Neural progenitor cell (in vitro differentiated cells): ENCODE measurements at regions not wholly inside any gene's neighbourhood (a gene's known extent, or its start where the extent isn't known, plus 50 kb on each side); places are given as distances from the start of the nearest gene placed in this dataset.

Source experiments
- EZH2phosphoT487 ChIP-seq: fragments of 200-600 bp; sonication (generic); IDR thresholded peaks from 2 replicates; pipeline ENCODE4 v1.6.1; 2017; ENCODE audit warnings: antibody characterized with exemption
- TF ChIP-seq, protein P1 (sequence below): fragments of 200-600 bp; sonication (generic); IDR thresholded peaks from 2 replicates; pipeline ENCODE4 v1.5.1; 2017; ENCODE audit warnings: antibody characterized with exemption, mild to moderate bottlenecking

DNA sequence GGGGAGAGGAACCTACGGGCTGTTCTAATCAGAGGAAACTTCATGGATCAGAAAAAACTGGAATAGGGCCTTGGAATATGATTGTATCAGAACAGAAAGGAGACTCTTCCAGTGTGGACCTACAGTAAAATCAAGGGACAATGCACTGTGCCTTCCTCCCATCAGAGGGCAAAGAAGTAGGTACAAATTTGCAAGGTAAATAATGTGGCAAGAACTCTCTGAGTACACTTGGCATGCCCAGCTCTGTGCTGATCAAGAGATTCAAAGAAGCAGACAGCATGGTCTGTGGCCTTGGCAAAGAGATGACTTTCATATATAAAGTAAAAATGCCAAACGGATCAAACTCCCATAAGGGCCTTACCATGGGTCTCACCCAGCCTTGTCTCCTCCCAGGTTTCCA, 242.6 kb upstream of the OSR1 start:
- TF ChIP-seq, protein P1, sequence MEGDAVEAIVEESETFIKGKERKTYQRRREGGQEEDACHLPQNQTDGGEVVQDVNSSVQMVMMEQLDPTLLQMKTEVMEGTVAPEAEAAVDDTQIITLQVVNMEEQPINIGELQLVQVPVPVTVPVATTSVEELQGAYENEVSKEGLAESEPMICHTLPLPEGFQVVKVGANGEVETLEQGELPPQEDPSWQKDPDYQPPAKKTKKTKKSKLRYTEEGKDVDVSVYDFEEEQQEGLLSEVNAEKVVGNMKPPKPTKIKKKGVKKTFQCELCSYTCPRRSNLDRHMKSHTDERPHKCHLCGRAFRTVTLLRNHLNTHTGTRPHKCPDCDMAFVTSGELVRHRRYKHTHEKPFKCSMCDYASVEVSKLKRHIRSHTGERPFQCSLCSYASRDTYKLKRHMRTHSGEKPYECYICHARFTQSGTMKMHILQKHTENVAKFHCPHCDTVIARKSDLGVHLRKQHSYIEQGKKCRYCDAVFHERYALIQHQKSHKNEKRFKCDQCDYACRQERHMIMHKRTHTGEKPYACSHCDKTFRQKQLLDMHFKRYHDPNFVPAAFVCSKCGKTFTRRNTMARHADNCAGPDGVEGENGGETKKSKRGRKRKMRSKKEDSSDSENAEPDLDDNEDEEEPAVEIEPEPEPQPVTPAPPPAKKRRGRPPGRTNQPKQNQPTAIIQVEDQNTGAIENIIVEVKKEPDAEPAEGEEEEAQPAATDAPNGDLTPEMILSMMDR: no peak
- no peak for TF ChIP-seq EZH2phosphoT487
